DOHH2 (cell line): ENCODE measurements at regions not wholly inside any gene's neighbourhood (a gene's known extent, or its start where the extent isn't known, plus 50 kb on each side); places are given as distances from the start of the nearest gene placed in this dataset.
"Not testable (repeated sequence)": the region's sequence is repeated elsewhere in the genome, so short reads cannot be mapped to it uniquely, and the experiment has no call there.

Source experiments
- H3F3A ChIP-seq: fragments of 200-600 bp; sonication (generic), shearing (Covaris generic); 2 replicates; pipeline ENCODE4 v1.6.0; 2016; ENCODE audit warnings: antibody characterized with exemption, mild to moderate bottlenecking; ENCODE audit not compliant: control insufficient read depth, insufficient read depth
- H3K27ac ChIP-seq: fragments of 200-600 bp; sonication (generic); 2 replicates; pipeline ENCODE4 v1.5.1; 2014; ENCODE audit warnings: low read depth, mild to moderate bottlenecking, low read length, moderate library complexity
- H3K27me3 ChIP-seq: fragments of 200-600 bp; sonication (generic); 2 replicates; pipeline ENCODE4 v1.6.1; 2014; ENCODE audit warnings: mild to moderate bottlenecking, low read length, mixed read lengths; ENCODE audit not compliant: control insufficient read depth
- H3K36me3 ChIP-seq: fragments of 200-600 bp; sonication (generic); 2 replicates; pipeline ENCODE4 v1.6.1; 2014; ENCODE audit warnings: mild to moderate bottlenecking, low read length, moderate library complexity, mixed read lengths; ENCODE audit not compliant: control insufficient read depth
- H3K4me1 ChIP-seq: fragments of 200-600 bp; sonication (generic); 2 replicates; pipeline ENCODE4 v1.6.1; 2014; ENCODE audit warnings: mild to moderate bottlenecking, low read length, mixed read lengths; ENCODE audit not compliant: control insufficient read depth
- H3K4me2 ChIP-seq: fragments of 200-600 bp; sonication (generic); 2 replicates; pipeline ENCODE4 v1.6.0; 2014; ENCODE audit warnings: mild to moderate bottlenecking, low read length, moderate library complexity
- H3K4me3 ChIP-seq: fragments of 200-600 bp; sonication (generic); 2 replicates; pipeline ENCODE4 v1.5.1; 2014; ENCODE audit warnings: mild to moderate bottlenecking, low read length, mixed read lengths
- H3K79me2 ChIP-seq: fragments of 200-600 bp; sonication (generic); 2 replicates; pipeline ENCODE4 v1.6.1; 2014; ENCODE audit warnings: mild to moderate bottlenecking, low read length, mixed read lengths; ENCODE audit not compliant: control insufficient read depth
- H3K9me2 ChIP-seq: fragments of 200-600 bp; sonication (generic); replicated peaks from 2 replicates; pipeline ENCODE4 v1.6.1; 2014; ENCODE audit warnings: mild to moderate bottlenecking, low read length, mixed read lengths; ENCODE audit not compliant: control insufficient read depth
- H3K9me3 ChIP-seq: fragments of 200-600 bp; sonication (generic); 2 replicates; pipeline ENCODE4 v1.6.1; 2014; ENCODE audit warnings: antibody characterized with exemption, low read length, mixed read lengths; ENCODE audit not compliant: control insufficient read depth, insufficient read depth
- H4K20me1 ChIP-seq: fragments of 200-600 bp; sonication (generic); 2 replicates; pipeline ENCODE4 v1.6.0; 2014; ENCODE audit warnings: low read depth, mild to moderate bottlenecking, antibody characterized with exemption, low read length, moderate library complexity; ENCODE audit not compliant: control insufficient read depth, insufficient read depth
- TF ChIP-seq, protein P1 (sequence below): fragments of 200-600 bp; sonication (generic); IDR thresholded peaks from one replicate; pipeline ENCODE4 v1.5.1; 2014; ENCODE audit warnings: antibody characterized with exemption, mild to moderate bottlenecking, low read depth, low read length; ENCODE audit not compliant: poor library complexity, severe bottlenecking

DNA sequence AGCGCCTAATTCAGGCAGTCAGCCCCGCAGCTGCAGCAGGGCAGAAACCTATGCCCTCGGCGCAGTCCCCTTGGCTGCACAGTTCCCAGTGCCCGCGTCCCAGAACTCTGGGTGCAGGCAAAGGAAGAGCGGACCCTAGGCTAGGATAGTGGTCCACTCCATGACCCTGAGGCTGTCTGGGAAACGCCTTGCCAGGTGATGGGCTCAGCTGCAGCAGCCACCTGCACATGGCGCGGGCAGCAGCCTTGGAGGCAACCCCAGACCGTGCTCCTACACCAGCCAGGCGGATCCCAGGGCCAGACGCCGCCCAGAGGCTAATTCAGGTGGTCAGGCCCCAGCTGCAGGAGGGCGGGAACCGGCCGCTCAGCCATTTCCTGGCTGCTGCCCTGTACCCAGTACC lies 83.0 kb downstream of the POTEC start:
- H3K4me1 ChIP-seq, H3K27ac ChIP-seq, H3K4me2 ChIP-seq, H3F3A ChIP-seq, H3K4me3 ChIP-seq, H3K27me3 ChIP-seq, H3K79me2 ChIP-seq, H3K9me3 ChIP-seq, H3K9me2 ChIP-seq, H4K20me1 ChIP-seq, H3K36me3 ChIP-seq: not testable (repeated sequence)

DNA sequence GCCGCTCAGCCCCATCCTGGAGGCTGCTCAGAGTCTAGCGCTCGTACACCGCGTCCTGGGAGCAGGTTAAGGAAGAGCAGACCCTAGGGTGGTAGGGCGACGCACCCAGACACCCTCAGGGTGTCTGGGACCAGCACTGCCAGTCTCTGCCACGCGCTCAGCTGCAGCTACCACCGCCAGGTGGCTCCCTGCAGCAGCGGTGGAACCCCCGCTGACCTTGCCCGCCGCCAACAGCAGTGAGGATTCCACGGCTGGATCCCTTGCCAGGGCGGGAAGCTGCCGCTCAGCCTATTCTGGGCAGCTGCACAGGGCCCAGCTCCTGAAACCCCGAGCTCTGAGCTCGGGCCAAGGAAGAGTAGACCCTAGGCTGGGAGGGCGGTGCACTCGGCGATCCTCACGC lies 83.6 kb downstream of the POTEC start:
- H3K4me3 ChIP-seq, H3K79me2 ChIP-seq, H3K9me3 ChIP-seq, H3K27me3 ChIP-seq, H3K36me3 ChIP-seq, H3K27ac ChIP-seq, H3F3A ChIP-seq, H3K9me2 ChIP-seq, H3K4me1 ChIP-seq, H4K20me1 ChIP-seq, H3K4me2 ChIP-seq: not testable (repeated sequence)

DNA sequence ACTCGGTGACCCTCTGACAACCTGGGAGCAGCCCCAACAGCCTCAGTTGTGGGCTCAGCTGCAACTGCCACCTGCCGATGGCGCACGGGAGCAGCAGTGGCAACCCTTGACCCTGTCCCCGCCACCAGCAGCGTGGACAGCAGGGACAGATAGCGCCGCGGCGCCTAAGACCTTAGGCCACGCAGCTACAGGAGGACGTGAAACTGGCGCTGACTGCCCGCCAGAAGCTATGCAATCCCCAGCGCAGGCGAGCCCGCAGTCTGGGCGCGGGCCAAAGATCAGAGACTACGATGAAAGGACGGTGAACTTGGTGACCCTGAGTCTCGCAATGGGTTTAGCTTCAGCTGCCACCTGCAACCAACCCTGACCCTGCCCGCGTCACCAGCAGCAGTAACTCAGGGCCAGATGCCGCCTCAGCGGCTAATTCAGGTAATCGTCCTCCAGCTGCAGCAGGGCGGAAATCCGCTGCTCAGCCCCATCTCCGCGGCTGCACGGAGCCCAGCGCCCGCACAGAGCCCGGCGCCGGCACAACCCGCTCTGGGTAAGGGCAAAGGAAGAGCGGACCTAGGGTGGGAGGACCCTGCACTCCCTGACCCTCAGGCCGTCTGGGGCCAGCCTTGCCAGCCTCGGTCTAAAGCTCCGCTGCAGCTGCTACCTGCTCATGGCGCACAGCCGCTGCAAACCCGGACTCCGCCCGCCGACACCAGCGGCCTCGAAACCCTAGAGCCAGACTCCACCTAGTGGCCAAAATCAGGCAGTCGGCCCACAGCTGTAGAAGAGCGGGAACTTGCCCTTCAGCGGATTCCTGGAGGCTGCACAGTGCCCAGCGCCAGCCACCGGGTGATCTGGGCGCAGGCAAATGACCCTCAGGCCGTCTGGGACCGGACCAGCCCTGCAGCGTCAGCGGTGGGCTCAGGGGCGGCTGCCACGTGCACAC lies 85.1 kb downstream of the POTEC start:
- H3K27me3 ChIP-seq, H3K36me3 ChIP-seq, H4K20me1 ChIP-seq, H3K9me2 ChIP-seq, H3K27ac ChIP-seq, H3F3A ChIP-seq, H3K4me1 ChIP-seq, H3K4me2 ChIP-seq, H3K79me2 ChIP-seq, H3K9me3 ChIP-seq, H3K4me3 ChIP-seq: not testable (repeated sequence)
- TF ChIP-seq, protein P1, sequence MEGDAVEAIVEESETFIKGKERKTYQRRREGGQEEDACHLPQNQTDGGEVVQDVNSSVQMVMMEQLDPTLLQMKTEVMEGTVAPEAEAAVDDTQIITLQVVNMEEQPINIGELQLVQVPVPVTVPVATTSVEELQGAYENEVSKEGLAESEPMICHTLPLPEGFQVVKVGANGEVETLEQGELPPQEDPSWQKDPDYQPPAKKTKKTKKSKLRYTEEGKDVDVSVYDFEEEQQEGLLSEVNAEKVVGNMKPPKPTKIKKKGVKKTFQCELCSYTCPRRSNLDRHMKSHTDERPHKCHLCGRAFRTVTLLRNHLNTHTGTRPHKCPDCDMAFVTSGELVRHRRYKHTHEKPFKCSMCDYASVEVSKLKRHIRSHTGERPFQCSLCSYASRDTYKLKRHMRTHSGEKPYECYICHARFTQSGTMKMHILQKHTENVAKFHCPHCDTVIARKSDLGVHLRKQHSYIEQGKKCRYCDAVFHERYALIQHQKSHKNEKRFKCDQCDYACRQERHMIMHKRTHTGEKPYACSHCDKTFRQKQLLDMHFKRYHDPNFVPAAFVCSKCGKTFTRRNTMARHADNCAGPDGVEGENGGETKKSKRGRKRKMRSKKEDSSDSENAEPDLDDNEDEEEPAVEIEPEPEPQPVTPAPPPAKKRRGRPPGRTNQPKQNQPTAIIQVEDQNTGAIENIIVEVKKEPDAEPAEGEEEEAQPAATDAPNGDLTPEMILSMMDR: peak; percentile 16

DNA sequence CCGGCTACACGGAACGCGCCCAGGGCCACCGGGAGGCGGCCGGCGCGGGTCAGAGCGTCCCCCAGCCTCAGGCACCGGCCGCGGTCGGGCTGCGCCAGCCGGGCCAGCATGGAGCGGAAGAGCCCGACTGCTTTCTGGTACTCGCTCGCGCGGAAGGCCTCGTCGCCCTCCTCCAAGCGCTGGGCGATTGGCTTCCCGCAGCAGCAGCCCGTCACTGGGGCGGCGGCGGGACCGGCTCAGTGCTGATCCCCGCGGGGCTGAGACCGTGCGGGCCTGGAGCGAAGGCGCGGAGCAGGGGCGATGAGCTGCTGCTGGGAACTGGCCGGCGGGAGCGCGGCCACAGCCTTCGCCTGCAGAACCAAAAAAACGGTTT lies 92.8 kb downstream of the POTEC start:
- not testable (repeated sequence) for H3K27me3 ChIP-seq, H3K27ac ChIP-seq, H3K36me3 ChIP-seq, H3K9me3 ChIP-seq, H3K4me2 ChIP-seq, H3K4me3 ChIP-seq, H4K20me1 ChIP-seq, H3K4me1 ChIP-seq, H3K9me2 ChIP-seq, H3F3A ChIP-seq, H3K79me2 ChIP-seq

DNA sequence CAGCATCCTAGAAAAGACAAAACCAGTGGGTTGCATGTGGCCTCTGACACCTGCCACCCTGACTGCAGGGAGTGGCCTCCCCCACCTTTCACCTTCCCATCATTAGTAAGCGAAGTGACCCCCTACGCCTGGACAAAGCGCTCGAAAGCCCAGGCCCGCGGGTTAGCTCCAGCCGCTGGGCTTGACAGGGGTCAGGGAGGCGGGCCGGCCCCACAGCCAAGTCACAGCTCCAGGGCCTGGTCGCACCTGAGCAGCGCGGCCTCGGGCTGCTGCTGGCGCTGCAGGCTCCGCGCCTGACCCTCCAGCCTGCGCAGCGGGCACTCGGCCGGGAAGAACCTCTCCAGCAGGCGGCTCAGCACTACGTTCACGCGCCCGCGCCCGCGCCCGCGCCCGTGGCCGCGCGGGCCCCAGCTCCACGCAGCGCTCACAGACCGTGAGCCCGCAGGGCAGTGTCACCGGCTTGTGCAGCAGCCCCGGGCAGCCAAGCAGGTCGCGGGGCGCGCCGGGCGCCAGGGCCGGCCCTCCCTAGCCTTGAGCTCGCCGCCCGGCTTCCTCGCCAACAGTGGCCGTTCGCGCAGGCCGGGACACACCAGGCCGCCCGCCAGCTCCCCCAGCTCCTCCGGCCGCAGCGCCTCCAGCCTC lies 93.3 kb downstream of the POTEC start:
- H3K27ac ChIP-seq, H3K36me3 ChIP-seq, H3K4me3 ChIP-seq, H3K9me2 ChIP-seq, H3F3A ChIP-seq, H4K20me1 ChIP-seq, H3K4me1 ChIP-seq, H3K9me3 ChIP-seq, H3K4me2 ChIP-seq, H3K27me3 ChIP-seq, H3K79me2 ChIP-seq: not testable (repeated sequence)

DNA sequence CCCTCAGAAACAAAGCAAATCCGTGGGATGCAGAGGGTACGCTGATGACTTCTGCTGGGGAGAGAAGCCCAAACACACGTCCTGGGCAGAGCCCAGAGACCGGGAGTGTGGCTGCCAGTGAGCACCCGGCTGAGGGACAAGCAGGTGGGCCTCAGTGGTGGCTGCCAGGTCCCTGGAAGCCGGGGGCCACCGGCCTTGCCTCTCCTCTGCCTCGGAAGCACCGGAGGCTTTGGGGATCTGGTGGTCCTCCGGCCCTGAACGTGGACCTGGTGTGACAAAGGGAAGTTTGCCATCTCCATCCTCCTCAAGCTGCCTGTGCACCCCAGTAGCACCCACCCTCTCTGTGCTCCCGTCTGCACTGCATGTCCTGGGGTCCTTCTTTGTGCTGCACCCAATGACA lies 94.3 kb downstream of the POTEC start:
- H3K27ac ChIP-seq, H3K4me2 ChIP-seq, H3K4me3 ChIP-seq, H4K20me1 ChIP-seq, H3K9me2 ChIP-seq, H3K4me1 ChIP-seq, H3K9me3 ChIP-seq, H3K79me2 ChIP-seq, H3K27me3 ChIP-seq, H3F3A ChIP-seq, H3K36me3 ChIP-seq: not testable (repeated sequence)

DNA sequence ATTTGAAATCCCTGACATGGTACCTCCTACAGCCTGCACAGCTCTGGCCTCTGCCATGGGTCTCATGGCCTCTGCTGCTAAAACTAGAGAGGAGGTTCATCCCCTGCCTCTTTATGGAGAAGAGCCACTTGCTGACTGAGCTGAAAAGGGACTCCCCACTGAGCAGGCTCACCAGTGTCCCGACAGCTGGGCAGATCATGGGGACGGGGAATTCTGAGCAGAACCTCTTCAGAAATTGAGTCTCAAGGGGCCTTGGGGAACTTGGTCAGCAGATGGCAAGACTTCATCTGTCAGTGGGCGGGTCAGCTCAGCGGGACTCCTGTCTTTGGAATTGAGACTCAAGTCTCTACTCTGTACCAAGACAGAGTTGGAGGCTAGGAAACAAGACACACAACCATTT lies 95.7 kb downstream of the POTEC start:
- H3F3A ChIP-seq, H3K27me3 ChIP-seq, H3K4me2 ChIP-seq, H3K27ac ChIP-seq, H3K36me3 ChIP-seq, H3K79me2 ChIP-seq, H3K9me2 ChIP-seq, H3K9me3 ChIP-seq, H3K4me1 ChIP-seq, H4K20me1 ChIP-seq, H3K4me3 ChIP-seq: not testable (repeated sequence)
